ENCODE measurements at regions not wholly inside any gene's neighbourhood (a gene's known extent, or its start where the extent isn't known, plus 50 kb on each side); places are given as distances from the start of the nearest gene placed in this dataset.

DNA sequence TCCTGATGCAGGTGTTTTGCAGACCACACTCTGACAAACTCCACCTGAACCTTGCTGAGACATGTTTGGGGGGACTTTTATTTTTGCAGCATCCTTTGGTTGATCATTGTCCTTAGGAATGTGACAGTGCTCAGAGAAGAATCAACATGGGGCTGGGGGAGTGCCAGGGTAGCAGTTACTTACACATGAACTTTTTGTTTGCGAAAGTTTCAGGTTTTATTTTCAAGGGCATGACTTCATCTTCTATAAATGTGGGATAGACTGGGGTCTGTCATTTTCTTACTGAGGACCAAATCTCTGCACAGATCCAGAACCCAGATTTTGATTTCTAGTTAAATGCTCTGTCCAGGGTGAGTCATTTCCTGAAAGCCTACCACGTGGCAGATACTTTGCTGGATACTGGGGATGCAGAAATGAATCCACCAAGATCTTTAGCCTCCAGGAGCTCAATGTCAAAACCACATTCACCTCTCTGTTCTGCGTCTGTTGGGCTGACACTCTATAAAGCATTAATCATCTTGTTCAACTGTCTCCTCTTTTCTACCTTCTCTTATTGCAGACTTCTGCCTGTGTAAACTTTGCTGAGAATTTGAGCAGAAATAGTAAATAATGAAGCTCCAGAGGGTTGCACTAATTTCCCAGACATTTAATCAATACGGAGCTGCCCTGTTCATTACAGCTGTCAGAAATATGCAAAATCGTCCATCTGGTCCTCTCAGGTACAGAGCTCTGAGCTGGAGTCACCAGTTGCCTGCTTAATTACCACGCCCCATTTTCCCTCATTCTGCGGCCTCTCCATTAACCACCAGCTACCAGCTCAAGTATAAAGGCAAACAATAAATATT is 387.9 kb downstream of the MIAT start:
- ATAC-seq (ENCODE audit: insufficient read depth, low FRiP score) (no peak), DNase-seq (no peak)
- TF ChIP-seq, protein P1, sequence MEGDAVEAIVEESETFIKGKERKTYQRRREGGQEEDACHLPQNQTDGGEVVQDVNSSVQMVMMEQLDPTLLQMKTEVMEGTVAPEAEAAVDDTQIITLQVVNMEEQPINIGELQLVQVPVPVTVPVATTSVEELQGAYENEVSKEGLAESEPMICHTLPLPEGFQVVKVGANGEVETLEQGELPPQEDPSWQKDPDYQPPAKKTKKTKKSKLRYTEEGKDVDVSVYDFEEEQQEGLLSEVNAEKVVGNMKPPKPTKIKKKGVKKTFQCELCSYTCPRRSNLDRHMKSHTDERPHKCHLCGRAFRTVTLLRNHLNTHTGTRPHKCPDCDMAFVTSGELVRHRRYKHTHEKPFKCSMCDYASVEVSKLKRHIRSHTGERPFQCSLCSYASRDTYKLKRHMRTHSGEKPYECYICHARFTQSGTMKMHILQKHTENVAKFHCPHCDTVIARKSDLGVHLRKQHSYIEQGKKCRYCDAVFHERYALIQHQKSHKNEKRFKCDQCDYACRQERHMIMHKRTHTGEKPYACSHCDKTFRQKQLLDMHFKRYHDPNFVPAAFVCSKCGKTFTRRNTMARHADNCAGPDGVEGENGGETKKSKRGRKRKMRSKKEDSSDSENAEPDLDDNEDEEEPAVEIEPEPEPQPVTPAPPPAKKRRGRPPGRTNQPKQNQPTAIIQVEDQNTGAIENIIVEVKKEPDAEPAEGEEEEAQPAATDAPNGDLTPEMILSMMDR (IDR thresholded peaks at IDR 0.05; ENCODE audit: control extremely low read depth, extremely low read depth): no peak
- Histone ChIP-seq H3K9ac (ENCODE audit: insufficient read depth in 1 of 2, low read length in 2 of 2) (no peak overlapping the region), H3K4me3 (no peak overlapping the region), H3K27ac (ENCODE audit: low read depth in 1 of 2, low read length in 1 of 2) (no peak overlapping the region), H3K36me3 (ENCODE audit: control insufficient read depth in 4 of 4, insufficient read depth in 4 of 4, low read length in 4 of 4) (no peaks in the 10 kb centered on the region), H3K9me3 (ENCODE audit: control insufficient read depth in 4 of 4, insufficient read depth in 3 of 4, low read length in 3 of 4) (peaks cover 0 to 5% (median 0%) of the 10 kb centered on the region in 4 donors), H3K27me3 (ENCODE audit: control insufficient read depth in 3 of 3, insufficient read depth in 3 of 3, low read length in 2 of 3) (peaks cover 0 to 13% (median 4%) of the 10 kb centered on the region in 3 donors), H3K4me1 (ENCODE audit: control insufficient read depth in 5 of 5, insufficient read depth in 5 of 5, low read length in 5 of 5) (no peaks in the 10 kb centered on the region)
- 50 to 65% methylated on average over 7 of the region's 7 CpGs for WGBS, 2 donors

DNA sequence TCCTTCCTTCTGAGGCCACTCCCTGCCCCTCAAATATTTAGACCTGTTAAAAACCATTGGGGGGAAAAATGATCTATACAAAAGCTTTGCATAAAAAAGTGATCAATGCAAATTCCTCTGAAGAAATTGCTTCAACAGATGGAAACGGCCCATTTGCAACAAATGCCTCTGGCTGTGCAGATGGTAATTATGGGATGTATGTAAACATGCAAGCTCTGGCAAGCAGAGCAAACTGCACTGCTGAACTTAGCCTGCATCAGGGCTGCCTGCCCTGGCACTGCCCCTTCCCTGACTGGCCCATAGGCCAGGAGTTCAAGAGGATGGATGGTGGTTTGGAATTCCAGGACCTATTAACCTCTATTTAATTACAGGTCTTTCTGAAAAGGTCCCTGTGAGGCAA is 388.7 kb downstream of the MIAT start:
- Histone ChIP-seq H3K4me3 (no peak overlapping the region), H3K9ac (ENCODE audit: insufficient read depth in 1 of 2, low read length in 2 of 2) (no peak overlapping the region), H3K9me3 (ENCODE audit: control insufficient read depth in 4 of 4, insufficient read depth in 3 of 4, low read length in 3 of 4) (peaks cover 0 to 5% (median 0%) of the 10 kb centered on the region in 4 donors), H3K27ac (ENCODE audit: low read depth in 1 of 2, low read length in 1 of 2) (no peak overlapping the region), H3K27me3 (ENCODE audit: control insufficient read depth in 3 of 3, insufficient read depth in 3 of 3, low read length in 2 of 3) (peaks cover 0 to 10% (median 4%) of the 10 kb centered on the region in 3 donors), H3K4me1 (ENCODE audit: control insufficient read depth in 5 of 5, insufficient read depth in 5 of 5, low read length in 5 of 5) (no peaks in the 10 kb centered on the region), H3K36me3 (ENCODE audit: control insufficient read depth in 4 of 4, insufficient read depth in 4 of 4, low read length in 4 of 4) (no peaks in the 10 kb centered on the region)
- TF ChIP-seq, protein P1 (IDR thresholded peaks at IDR 0.05; ENCODE audit: control extremely low read depth, extremely low read depth): no peak
- DNase-seq: peak in 1 of 3 donors; percentile 12
- ATAC-seq (ENCODE audit: insufficient read depth, low FRiP score): no peak
- 64 to 84% methylated on average over 1 of the region's 1 CpG for WGBS, 2 donors

DNA sequence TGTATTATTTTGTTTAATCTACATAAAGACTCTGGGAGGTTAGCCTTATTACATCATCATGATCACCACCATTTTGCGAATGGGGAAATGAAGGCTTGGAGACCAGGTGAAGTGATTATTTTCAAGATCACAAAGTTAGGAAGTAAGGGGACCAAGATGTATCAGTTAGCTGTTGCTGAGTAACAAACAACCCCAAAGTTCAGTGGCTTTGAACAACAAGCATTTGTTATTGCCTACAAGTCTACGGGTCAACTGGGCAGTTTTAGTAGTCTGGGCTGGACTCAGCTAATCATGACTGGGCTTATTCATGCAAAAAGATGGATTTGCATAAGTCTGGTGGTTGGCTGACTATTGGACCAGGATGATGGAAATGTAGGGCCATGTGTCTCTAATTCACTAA is 389.2 kb downstream of the MIAT start:
- peaks cover 0 to 10% (median 4%) of the 10 kb centered on the region in 3 donors for H3K27me3 ChIP-seq (ENCODE audit: control insufficient read depth in 3 of 3, insufficient read depth in 3 of 3, low read length in 2 of 3)
- no peaks in the 10 kb centered on the region for H3K36me3 ChIP-seq (ENCODE audit: control insufficient read depth in 4 of 4, insufficient read depth in 4 of 4, low read length in 4 of 4)
- no peak overlapping the region for H3K4me3 ChIP-seq
- H3K9ac ChIP-seq (ENCODE audit: insufficient read depth in 1 of 2, low read length in 2 of 2): no peak overlapping the region
- DNase-seq (no peak), ATAC-seq (ENCODE audit: insufficient read depth, low FRiP score) (no peak)
- H3K27ac ChIP-seq (ENCODE audit: low read depth in 1 of 2, low read length in 1 of 2): no peak overlapping the region
- H3K4me1 ChIP-seq (ENCODE audit: control insufficient read depth in 5 of 5, insufficient read depth in 5 of 5, low read length in 5 of 5): no peaks in the 10 kb centered on the region
- H3K9me3 ChIP-seq (ENCODE audit: control insufficient read depth in 4 of 4, insufficient read depth in 3 of 4, low read length in 3 of 4): peaks cover 0 to 5% (median 0%) of the 10 kb centered on the region in 4 donors
- 94 to 97% methylated on average over 2 of the region's 2 CpGs for WGBS, 2 donors
- TF ChIP-seq, protein P1 (IDR thresholded peaks at IDR 0.05; ENCODE audit: control extremely low read depth, extremely low read depth): no peak

Data from lung (tissue), 11 donors.